Upper lobe of left lung (tissue), 4 donors: ENCODE measurements at regions not wholly inside any gene's neighbourhood (a gene's known extent, or its start where the extent isn't known, plus 50 kb on each side); places are given as distances from the start of the nearest gene placed in this dataset.

ENCODE experiments used
- CTCF ChIP-seq, 6 experiments: fragments of 450-650 bp in 4 of 6; fragments of 200-600 bp in 2 of 6; sonication (generic) in 2 of 6; IDR thresholded peaks; one replicate each; pipeline ENCODE4 v1.5.1; 2016 to 2019; ENCODE audit warnings: antibody characterized with exemption in 6 of 6
- POLR2AphosphoS5 ChIP-seq, 2 donors: sonication (generic); formaldehyde crosslinking; IDR thresholded peaks; one replicate each; pipeline ENCODE4 v1.5.1; 2017; ENCODE audit warnings: antibody characterized with exemption in 2 of 2

GRCh38 chr1:73801912-73802429 lies 396.0 kb downstream of the LRRIQ3 start:
- no peak for TF ChIP-seq CTCF (IDR thresholded peaks at IDR 0.05)
- no peak for TF ChIP-seq POLR2AphosphoS5 (IDR thresholded peaks at IDR 0.05)
